SK-N-SH treated with all-trans-retinoic acid at 6 μM for 48 hours (cell line): ENCODE measurements at regions not wholly inside any gene's neighbourhood (a gene's known extent, or its start where the extent isn't known, plus 50 kb on each side); places are given as distances from the start of the nearest gene placed in this dataset.
"Not testable (repeated sequence)": the region's sequence is repeated elsewhere in the genome, so short reads cannot be mapped to it uniquely, and the experiment has no call there.

Experiments used
- ATAC-seq: fragments of 200-7000 bp; cut with Tn5 transposase; 3 replicates; pipeline ENCODE4 v1.9.1; 2020; ENCODE audit warnings: mild to moderate bottlenecking, moderate library complexity
- ARNTL ChIP-seq: fragments of 450-650 bp; formaldehyde crosslinking; IDR thresholded peaks from 2 replicates; pipeline ENCODE4 v1.5.0; 2020; ENCODE audit warnings: low read depth, mild to moderate bottlenecking, moderate library complexity, borderline replicate concordance
- BACH2 ChIP-seq: fragments of 250-450 bp; sonication (Bioruptor Pico); IDR thresholded peaks from 2 replicates; pipeline ENCODE4 v1.9.0; 2021; ENCODE audit warnings: mild to moderate bottlenecking, borderline replicate concordance
- CSDC2 ChIP-seq: fragments of 250-450 bp; sonication (Bioruptor Pico); IDR thresholded peaks from 2 replicates; pipeline ENCODE4 v1.5.0; 2020; ENCODE audit warnings: mild to moderate bottlenecking, moderate library complexity
- ESRRG ChIP-seq: fragments of 250-450 bp; sonication (Bioruptor Pico); IDR thresholded peaks from 2 replicates; pipeline ENCODE4 v1.6.1; 2021; ENCODE audit warnings: mild to moderate bottlenecking
- GLIS3 ChIP-seq: fragments of 250-450 bp; sonication (Bioruptor Pico); IDR thresholded peaks from 2 replicates; pipeline ENCODE4 v1.5.0; 2020; ENCODE audit warnings: mild to moderate bottlenecking, moderate library complexity
- ISL1 ChIP-seq: fragments of 250-450 bp; sonication (Bioruptor Pico); IDR thresholded peaks from 2 replicates; pipeline ENCODE4 v2.1.2; 2022; ENCODE audit warnings: mild to moderate bottlenecking, moderate library complexity
- OSR1 ChIP-seq: fragments of 250-450 bp; sonication (Bioruptor Pico); IDR thresholded peaks from 2 replicates; pipeline ENCODE4 v1.8.0; 2022; ENCODE audit warnings: moderate library complexity, mild to moderate bottlenecking, inconsistent platforms
- PPARA ChIP-seq: fragments of 250-450 bp; sonication (Bioruptor Pico); IDR thresholded peaks from 2 replicates; pipeline ENCODE4 v1.5.0; 2020; ENCODE audit warnings: mild to moderate bottlenecking, borderline replicate concordance
- RARB ChIP-seq: fragments of 250-450 bp; sonication (Bioruptor Pico); IDR thresholded peaks from 2 replicates; pipeline ENCODE4 v1.8.0; 2021; ENCODE audit warnings: mild to moderate bottlenecking, moderate library complexity
- SNAI2 ChIP-seq: fragments of 250-450 bp; sonication (Bioruptor Pico); IDR thresholded peaks from 2 replicates; pipeline ENCODE4 v1.5.0; 2020; ENCODE audit warnings: mild to moderate bottlenecking, moderate library complexity
- TCF4 ChIP-seq: fragments of 250-450 bp; sonication (Bioruptor Pico); IDR thresholded peaks from 2 replicates; pipeline ENCODE4 v1.8.0; 2021; ENCODE audit warnings: mild to moderate bottlenecking, moderate library complexity, borderline replicate concordance
- TOX ChIP-seq: fragments of 250-450 bp; sonication (Bioruptor Pico); IDR thresholded peaks from 2 replicates; pipeline ENCODE4 v1.8.0; 2021; ENCODE audit warnings: mild to moderate bottlenecking, moderate library complexity, borderline replicate concordance
- ZC3H10 ChIP-seq: fragments of 250-450 bp; sonication (Bioruptor Pico); IDR thresholded peaks from 2 replicates; pipeline ENCODE4 v1.5.1; 2021; ENCODE audit warnings: mild to moderate bottlenecking, moderate library complexity
- ZFP3 ChIP-seq: fragments of 250-450 bp; sonication (Bioruptor Pico); IDR thresholded peaks from 2 replicates; pipeline ENCODE4 v1.5.0; 2020; ENCODE audit warnings: mild to moderate bottlenecking, moderate library complexity
- ZFP30 ChIP-seq: fragments of 450-650 bp; formaldehyde crosslinking; IDR thresholded peaks from 2 replicates; pipeline ENCODE4 v1.5.0; 2022; ENCODE audit warnings: mild to moderate bottlenecking, moderate library complexity
- ZNF565 ChIP-seq: fragments of 450-650 bp; formaldehyde crosslinking; conservative IDR thresholded peaks from 2 replicates; pipeline ENCODE4 v1.5.0; 2020; ENCODE audit warnings: low read depth, mild to moderate bottlenecking, moderate library complexity
- ZNF70 ChIP-seq: fragments of 450-650 bp; formaldehyde crosslinking; IDR thresholded peaks from 2 replicates; pipeline ENCODE4 v1.5.0; 2020; ENCODE audit warnings: mild to moderate bottlenecking, moderate library complexity
- ZNF8 ChIP-seq: fragments of 450-650 bp; formaldehyde crosslinking; IDR thresholded peaks from 2 replicates; pipeline ENCODE4 v1.5.0; 2020; ENCODE audit warnings: mild to moderate bottlenecking, moderate library complexity
- TF ChIP-seq, protein P1 (sequence below): fragments of 250-450 bp; sonication (Bioruptor Pico); IDR thresholded peaks from 2 replicates; pipeline ENCODE4 v1.5.1; 2020; ENCODE audit warnings: low read depth, mild to moderate bottlenecking, moderate library complexity
- TF ChIP-seq, protein P2 (sequence below): fragments of 250-450 bp; sonication (Bioruptor Pico); IDR thresholded peaks from 2 replicates; pipeline ENCODE4 v1.8.0; 2021; ENCODE audit warnings: low read depth, mild to moderate bottlenecking, moderate library complexity, borderline replicate concordance
- TF ChIP-seq, protein P3 (sequence below): fragments of 250-450 bp; sonication (Bioruptor Pico); IDR thresholded peaks from 2 replicates; pipeline ENCODE4 v1.8.0; 2020; ENCODE audit warnings: mild to moderate bottlenecking, moderate library complexity, borderline replicate concordance
- TF ChIP-seq, protein P4 (sequence below): fragments of 250-450 bp; sonication (Bioruptor Pico); IDR thresholded peaks from 2 replicates; pipeline ENCODE4 v1.5.0; 2020; ENCODE audit warnings: mild to moderate bottlenecking, moderate library complexity
- TF ChIP-seq, protein P5 (sequence below): fragments of 250-450 bp; sonication (Bioruptor Pico); IDR thresholded peaks from 2 replicates; pipeline ENCODE4 v1.5.1; 2021; ENCODE audit warnings: mild to moderate bottlenecking, moderate library complexity

DNA sequence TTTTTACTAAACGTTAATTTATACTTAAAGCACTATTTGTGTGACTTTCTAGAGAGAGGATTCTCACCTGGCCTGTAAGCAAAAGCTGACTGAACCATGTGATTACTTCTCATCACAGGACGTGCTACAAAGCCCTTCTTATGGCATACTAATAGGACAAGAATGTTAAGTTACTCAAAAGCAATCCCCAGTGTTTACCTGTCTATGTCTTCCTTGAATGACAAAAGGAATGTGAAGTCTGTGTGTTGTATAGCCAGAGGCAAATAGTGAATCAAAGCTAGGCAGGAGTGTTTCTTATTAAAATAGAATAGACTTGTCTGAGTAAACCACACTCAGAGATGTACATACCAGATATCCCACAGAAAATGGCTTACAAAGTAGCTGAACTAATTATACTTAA lies 1465.5 kb downstream of the SUCLG1 start:
- ATAC-seq, result no peak
- TF ChIP-seq BACH2 (CRISPR knock-in tag) (no peak), ISL1 (CRISPR knock-in tag) (no peak), TOX (CRISPR knock-in tag) (no peak), ZNF70 (CRISPR knock-in tag) (no peak), ZNF565 (CRISPR knock-in tag) (no peak), TCF4 (CRISPR knock-in tag) (no peak), SNAI2 (CRISPR knock-in tag) (no peak), RARB (CRISPR knock-in tag) (no peak), GLIS3 (no peak), PPARA (CRISPR knock-in tag) (no peak), OSR1 (no peak), ZFP3 (no peak), ZNF8 (CRISPR knock-in tag) (no peak)
- TF ChIP-seq, protein P1, sequence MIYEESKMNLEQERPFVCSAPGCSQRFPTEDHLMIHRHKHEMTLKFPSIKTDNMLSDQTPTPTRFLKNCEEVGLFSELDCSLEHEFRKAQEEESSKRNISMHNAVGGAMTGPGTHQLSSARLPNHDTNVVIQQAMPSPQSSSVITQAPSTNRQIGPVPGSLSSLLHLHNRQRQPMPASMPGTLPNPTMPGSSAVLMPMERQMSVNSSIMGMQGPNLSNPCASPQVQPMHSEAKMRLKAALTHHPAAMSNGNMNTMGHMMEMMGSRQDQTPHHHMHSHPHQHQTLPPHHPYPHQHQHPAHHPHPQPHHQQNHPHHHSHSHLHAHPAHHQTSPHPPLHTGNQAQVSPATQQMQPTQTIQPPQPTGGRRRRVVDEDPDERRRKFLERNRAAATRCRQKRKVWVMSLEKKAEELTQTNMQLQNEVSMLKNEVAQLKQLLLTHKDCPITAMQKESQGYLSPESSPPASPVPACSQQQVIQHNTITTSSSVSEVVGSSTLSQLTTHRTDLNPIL, result no peak
- TF ChIP-seq, protein P2, sequence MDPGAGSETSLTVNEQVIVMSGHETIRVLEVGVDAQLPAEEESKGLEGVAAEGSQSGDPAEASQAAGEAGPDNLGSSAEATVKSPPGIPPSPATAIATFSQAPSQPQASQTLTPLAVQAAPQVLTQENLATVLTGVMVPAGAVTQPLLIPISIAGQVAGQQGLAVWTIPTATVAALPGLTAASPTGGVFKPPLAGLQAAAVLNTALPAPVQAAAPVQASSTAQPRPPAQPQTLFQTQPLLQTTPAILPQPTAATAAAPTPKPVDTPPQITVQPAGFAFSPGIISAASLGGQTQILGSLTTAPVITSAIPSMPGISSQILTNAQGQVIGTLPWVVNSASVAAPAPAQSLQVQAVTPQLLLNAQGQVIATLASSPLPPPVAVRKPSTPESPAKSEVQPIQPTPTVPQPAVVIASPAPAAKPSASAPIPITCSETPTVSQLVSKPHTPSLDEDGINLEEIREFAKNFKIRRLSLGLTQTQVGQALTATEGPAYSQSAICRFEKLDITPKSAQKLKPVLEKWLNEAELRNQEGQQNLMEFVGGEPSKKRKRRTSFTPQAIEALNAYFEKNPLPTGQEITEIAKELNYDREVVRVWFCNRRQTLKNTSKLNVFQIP, result no peak
- TF ChIP-seq, protein P3, sequence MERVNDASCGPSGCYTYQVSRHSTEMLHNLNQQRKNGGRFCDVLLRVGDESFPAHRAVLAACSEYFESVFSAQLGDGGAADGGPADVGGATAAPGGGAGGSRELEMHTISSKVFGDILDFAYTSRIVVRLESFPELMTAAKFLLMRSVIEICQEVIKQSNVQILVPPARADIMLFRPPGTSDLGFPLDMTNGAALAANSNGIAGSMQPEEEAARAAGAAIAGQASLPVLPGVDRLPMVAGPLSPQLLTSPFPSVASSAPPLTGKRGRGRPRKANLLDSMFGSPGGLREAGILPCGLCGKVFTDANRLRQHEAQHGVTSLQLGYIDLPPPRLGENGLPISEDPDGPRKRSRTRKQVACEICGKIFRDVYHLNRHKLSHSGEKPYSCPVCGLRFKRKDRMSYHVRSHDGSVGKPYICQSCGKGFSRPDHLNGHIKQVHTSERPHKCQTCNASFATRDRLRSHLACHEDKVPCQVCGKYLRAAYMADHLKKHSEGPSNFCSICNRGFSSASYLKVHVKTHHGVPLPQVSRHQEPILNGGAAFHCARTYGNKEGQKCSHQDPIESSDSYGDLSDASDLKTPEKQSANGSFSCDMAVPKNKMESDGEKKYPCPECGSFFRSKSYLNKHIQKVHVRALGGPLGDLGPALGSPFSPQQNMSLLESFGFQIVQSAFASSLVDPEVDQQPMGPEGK, result no peak

DNA sequence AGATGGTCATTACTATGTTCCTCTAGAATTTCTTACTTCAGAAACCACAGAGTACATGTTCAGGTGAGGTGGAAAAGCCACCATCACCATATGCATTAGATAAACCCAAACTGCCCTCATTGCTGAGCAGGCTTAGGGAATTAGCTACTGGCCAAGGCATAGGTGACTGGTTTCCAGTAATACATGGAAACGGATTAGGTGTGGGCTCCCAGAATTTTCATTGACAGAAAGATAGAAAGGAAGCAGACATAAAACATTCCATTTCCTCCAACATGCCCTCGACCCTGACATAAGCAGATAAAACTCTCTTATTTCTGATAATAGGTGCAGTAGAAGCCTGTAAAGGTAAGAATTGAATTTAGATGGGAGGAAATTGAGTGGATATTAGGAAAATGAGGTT lies 1466.1 kb downstream of the SUCLG1 start:
- ATAC-seq, result no peak
- TF ChIP-seq BACH2 (CRISPR knock-in tag) (no peak), RARB (CRISPR knock-in tag) (no peak), ZC3H10 (no peak), ZNF565 (CRISPR knock-in tag) (no peak), PPARA (CRISPR knock-in tag) (no peak), ARNTL (CRISPR knock-in tag) (no peak), ZNF8 (CRISPR knock-in tag) (no peak), ESRRG (no peak), OSR1 (no peak), TCF4 (CRISPR knock-in tag) (no peak), ISL1 (CRISPR knock-in tag) (no peak), ZFP30 (CRISPR knock-in tag) (no peak), ZFP3 (no peak), SNAI2 (CRISPR knock-in tag) (no peak), GLIS3 (no peak), CSDC2 (CRISPR knock-in tag) (no peak)
- TF ChIP-seq, protein P4, sequence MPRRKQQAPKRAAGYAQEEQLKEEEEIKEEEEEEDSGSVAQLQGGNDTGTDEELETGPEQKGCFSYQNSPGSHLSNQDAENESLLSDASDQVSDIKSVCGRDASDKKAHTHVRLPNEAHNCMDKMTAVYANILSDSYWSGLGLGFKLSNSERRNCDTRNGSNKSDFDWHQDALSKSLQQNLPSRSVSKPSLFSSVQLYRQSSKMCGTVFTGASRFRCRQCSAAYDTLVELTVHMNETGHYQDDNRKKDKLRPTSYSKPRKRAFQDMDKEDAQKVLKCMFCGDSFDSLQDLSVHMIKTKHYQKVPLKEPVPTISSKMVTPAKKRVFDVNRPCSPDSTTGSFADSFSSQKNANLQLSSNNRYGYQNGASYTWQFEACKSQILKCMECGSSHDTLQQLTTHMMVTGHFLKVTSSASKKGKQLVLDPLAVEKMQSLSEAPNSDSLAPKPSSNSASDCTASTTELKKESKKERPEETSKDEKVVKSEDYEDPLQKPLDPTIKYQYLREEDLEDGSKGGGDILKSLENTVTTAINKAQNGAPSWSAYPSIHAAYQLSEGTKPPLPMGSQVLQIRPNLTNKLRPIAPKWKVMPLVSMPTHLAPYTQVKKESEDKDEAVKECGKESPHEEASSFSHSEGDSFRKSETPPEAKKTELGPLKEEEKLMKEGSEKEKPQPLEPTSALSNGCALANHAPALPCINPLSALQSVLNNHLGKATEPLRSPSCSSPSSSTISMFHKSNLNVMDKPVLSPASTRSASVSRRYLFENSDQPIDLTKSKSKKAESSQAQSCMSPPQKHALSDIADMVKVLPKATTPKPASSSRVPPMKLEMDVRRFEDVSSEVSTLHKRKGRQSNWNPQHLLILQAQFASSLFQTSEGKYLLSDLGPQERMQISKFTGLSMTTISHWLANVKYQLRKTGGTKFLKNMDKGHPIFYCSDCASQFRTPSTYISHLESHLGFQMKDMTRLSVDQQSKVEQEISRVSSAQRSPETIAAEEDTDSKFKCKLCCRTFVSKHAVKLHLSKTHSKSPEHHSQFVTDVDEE, result no peak
- TF ChIP-seq, protein P5, sequence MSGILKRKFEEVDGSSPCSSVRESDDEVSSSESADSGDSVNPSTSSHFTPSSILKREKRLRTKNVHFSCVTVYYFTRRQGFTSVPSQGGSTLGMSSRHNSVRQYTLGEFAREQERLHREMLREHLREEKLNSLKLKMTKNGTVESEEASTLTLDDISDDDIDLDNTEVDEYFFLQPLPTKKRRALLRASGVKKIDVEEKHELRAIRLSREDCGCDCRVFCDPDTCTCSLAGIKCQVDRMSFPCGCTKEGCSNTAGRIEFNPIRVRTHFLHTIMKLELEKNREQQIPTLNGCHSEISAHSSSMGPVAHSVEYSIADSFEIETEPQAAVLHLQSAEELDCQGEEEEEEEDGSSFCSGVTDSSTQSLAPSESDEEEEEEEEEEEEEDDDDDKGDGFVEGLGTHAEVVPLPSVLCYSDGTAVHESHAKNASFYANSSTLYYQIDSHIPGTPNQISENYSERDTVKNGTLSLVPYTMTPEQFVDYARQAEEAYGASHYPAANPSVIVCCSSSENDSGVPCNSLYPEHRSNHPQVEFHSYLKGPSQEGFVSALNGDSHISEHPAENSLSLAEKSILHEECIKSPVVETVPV (CRISPR knock-in tag), result no peak
- TF ChIP-seq, protein P3, result no peak
- TF ChIP-seq, protein P1, result no peak

DNA sequence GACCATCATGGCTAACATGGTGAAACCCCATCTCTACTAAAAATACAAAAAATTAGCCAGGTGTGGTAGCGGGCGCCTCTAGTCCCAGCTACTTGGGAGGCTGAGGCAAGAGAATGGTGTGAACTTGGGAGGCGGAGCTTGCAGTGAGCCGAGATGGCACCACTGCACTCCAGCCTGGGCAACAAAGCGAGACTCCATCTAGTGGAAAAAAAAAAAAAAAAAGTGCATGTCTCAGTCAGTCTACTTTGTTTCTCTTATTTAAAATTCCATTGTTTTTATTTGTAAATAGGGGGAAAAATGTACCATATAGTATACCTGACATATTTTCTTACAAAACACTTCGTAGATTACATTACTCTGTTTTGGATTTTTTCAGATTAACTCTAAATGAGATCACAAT lies 1471.4 kb downstream of the SUCLG1 start:
- not testable (repeated sequence) for ATAC-seq
